Hippocampal formation (tissue), 2 donors: ENCODE measurements at regions not wholly inside any gene's neighbourhood (a gene's known extent, or its start where the extent isn't known, plus 50 kb on each side); places are given as distances from the start of the nearest gene placed in this dataset.
A peak's percentile ranks its signal among the peaks of the same experiment; 100 is the strongest.
"Not testable (repeated sequence)": the region's sequence is repeated elsewhere in the genome, so short reads cannot be mapped to it uniquely, and the experiment has no call there.

Experiments used
- DNase-seq, 2 donors: peaks; one replicate each; lab custom pipeline; 2025; lab: John Stamatoyannopoulos, UW

DNA sequence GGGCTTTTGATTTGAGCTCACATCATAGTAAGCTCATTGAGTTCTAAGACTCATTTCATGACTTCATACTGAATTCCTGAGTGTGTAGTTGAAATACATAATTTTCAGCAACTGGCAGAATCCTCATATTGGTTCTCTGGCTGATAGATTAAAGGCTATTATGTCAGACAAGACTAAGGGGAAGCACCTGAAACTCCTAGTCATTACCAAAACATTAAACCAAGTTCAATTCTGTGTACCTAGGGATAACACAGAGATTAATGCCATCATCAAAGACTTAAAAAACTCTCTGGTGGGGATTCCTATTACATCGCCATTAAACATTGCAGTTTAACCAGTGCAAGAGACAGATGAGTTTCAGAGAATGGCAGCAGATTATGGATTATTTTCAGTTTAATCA lies 339.1 kb downstream of the PTPRC start:
- DNase-seq, result no peak

DNA sequence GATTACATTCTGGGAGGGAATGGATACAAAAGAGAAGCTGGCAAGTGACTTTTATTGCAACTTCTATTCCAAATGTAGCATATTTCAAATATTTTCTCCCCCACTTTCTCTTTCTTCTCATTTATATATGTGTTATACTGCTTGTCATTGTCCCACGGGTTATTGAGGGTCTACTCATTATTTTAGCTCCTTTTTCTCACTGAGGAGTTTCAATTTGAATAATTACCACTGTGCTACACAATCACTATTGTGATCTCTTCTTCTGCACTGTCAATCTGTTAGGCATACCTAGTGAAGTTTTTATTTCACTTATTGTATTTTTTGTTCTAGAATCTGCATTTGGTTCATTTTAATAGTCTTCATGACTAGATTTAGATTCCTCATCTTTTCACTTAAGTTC lies 339.7 kb downstream of the PTPRC start:
- no peak for DNase-seq

DNA sequence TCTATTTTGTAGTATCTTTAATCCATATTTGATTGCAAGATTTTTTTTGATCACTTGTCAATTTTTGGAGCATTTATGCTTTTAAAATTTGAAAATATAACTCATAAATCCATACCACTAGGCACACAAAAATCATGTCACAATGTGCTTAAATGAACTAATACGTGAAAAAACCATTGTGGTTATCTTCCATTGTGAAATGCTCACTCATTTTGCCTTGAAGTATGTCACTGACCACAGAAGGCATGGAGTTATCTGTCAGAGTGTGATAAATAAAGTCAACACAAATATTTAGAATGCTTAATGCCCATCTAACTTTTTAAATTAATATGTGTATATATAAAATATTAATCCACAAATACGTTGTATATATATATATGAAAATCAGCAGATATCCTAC lies 347.2 kb downstream of the PTPRC start:
- DNase-seq, result no peak

DNA sequence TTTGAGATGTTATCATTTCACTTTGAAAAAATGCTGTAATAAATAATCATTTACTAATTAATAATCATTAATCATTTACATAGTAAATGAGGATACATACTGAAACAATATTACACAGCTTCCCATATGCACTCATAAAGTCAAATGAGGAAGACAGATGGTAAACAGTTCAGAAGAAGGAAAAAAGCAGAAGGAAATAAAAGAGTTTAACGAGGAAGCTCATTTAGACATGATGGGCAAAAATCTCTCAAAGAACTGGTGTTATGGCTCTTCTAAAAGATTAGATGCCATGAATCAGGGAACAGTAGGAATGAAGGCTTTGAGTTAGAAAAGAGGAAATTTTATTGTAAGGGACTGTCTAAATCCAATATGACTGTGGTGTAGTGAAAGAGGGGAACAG lies 347.6 kb downstream of the PTPRC start:
- no peak for DNase-seq

DNA sequence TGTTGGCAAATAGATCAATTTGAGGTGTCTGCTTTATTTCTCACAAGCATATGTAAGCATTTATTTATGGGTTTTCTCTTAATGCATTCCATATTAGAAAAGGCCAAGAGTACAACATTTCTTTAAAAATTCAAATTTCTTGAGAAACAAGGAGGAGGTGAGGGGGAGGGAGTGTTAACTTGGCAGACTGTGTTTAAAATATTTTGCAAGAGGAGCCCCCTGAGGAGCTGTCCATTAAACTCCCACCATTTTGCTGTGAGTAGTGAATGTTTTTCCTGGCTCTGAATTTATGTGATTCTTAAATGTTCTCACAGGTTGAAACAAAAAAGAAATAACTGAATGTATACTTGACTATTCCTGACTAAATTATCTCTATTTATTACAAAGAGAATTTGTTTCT lies 363.8 kb downstream of the PTPRC start:
- no peak for DNase-seq

DNA sequence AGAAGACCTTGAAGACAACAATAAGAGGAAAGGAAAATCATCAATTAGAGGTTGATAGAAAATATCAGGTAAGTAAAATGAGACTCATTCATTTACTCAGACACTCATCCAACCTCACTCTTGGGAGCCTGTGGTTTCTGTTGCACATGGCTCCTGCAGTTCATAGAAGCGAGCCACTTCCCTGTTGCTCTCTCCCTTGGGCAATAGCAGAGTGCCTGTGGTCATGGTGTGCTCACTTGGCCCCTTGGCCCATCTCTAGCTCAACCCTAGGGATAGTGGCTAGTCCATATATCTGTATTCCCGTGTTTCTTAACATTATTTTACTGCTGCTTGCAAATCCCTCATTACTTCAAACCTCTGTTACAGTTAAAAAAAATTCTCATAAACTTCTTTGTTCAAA lies 368.6 kb downstream of the PTPRC start:
- DNase-seq, result no peak

DNA sequence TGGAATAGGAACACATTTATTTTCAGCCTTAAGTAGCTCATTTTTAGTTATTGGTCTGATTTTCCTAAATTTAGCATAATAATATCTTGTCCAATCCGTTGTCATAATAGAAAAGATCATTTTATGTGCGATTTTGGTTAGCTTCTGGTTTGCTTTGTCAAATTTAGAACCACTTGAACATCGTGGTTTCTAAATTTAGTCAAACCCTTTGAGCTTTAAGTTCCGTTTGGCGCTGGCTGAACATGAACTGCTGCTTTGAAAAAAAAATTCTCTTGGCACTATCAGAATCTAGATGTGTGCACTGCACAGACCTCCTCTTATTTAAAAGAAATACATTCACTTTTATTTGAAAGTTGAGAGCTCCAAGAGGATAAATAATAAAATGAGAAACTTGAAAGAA lies 370.6 kb downstream of the PTPRC start:
- DNase-seq, result peak in 1 of 2 donors; percentile 32

DNA sequence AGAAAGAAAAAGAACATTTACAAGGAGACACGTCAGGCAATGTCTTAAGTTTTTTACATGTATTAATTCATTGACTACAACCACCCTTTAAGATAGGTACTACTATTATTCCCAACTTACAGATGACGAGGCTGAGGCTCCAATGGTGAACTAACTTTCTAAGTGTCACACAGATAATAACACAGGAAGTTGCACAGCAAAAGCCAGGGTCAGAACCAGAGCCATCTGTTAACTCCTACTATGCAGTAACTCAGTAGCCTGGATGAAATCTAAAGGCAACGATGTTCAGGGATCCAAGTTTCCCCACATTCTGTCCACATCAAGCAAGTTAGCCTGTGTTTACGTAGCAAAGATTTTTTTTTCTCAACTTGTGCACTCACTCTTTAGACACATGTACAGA lies 371.7 kb downstream of the PTPRC start:
- DNase-seq, result no peak

DNA sequence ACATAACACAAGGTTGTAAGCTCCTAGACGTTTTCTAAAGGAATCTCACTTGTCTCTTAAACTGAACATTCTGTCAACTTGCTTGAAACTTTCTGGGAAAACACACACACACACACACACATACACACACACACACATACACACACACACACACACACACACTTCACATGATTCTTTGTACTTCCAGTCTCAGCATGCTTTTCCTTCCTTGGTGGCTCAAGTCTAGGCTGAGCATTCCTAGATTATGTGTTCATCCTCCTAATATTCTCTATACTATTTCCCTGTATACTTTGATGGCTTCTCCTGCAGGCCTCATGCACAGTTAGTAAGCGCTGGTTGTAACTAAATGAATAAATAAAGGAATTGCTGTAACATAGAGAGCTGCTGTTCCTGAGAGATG lies 372.1 kb downstream of the PTPRC start:
- no peak for DNase-seq

DNA sequence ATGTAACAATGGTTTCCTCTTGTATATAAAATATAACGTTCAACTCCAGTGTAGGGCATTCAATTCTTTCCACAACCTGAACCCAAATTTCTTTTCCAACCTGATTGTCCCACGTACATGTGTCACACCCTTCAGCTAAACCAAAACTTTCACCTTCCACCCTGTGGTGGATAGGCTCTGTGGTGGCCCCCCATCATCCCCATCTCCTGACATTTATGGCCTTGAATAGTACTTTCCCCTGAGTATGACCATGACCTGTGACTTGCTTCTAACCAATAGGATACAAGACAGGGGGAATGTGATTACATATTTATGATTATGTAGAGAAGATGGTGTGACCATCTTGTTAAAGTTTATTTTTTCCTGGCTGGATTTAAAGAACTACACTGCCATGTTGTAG lies 377.0 kb downstream of the PTPRC start:
- DNase-seq, result no peak

DNA sequence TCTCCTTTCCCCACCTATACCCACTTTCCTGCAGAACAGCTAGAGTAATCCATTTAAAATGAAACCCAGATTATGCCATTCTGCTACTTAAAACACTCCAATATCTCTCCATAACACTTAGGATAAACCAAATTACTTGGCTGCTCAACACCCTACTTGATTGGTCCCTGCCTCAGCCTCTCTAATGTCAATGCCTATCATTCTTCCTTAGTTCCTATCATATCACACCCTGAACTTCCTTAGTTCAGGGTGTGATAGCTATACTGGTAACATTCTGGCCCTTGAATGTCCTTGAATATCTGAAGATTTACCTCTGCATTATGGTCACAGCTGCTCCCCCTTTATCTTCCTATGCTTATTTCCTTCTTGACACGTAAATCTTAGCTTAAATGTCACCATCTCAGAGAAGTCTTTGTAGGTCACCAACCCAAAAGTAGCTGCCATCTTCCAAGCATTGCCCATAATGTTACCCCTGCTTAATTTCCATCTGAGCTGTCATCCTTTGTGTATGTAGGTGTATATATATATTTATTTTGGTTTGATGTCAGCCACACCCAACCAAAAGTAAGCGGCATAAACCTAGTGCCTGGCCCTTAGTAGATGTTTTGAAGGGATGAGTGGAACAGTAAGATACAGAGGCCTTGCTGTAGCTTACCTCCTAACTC lies 379.8 kb downstream of the PTPRC start:
- no peak for DNase-seq

DNA sequence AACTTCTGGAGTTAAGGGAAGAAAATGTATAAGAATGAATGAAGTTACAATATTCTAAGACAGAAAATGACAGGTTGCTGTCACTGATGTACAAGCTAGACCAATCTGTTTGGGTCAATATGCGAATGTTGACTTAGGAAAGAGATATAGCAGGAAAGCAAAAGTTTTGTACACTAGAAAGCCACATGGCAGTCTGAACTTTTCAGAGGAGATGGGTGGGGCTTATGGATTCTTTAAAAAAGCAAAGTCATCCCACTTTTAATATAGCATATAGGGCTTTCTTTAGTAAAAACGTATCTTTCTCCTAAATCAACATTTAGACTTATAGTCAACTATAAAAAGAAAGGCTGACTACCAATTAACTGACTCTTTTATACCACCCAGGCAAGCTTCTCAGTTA lies 381.2 kb downstream of the PTPRC start:
- DNase-seq, result no peak

DNA sequence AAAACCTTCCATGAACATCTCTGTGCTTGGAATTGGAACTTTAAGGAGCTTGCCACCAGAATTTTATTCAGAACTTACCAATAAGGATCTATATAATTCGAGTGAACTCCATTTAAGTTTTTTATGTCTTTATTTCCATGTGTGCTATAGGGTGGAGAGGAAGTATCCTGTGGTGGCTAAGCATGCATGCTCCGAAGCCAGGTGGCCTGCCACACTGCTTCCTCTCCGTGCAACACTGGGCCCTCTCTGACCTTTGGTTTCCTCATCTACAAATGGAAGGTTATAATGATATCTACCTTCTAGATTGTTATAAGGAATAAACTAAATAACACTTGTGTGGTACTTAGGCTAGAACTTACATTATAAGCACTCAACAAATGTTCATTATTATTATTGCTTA lies 382.1 kb downstream of the PTPRC start:
- DNase-seq, result no peak

DNA sequence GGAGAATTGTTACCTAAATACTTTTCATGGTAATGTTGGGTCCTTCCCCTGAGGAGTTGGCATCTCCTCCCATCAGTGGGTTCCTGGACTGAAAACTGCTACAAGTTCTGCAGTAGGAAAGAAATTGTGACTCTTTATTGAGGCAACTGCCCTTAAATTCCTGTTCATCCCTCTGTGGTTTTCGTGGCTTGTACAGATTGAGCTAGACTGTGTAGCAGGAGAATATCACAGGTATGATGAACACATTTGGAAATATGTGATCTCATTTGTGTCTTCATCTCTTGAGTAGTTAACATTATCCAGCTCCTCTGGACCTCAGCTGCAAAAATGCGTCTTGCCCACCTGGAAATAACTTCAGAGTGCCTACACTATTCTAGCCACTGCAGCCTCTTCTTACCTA lies 390.6 kb downstream of the PTPRC start:
- no peak for DNase-seq

DNA sequence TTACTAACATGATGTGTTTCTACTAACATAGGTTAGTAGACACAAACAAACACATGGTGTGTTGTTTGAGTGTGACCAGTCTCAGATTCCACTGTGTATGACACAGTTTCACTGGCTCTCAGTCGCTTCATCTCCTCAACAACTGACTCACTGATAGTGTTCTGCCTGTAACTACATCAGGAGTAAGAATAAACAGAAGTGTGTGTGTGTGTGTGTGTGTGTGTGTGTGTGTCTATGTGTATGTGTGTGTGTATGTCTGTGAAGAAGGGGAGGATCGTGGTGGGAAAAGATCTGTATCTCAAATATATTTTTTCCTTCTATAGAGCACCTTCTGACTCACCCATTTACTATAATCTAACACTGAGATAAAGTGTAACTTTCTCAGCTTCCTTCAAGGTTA lies 391.0 kb downstream of the PTPRC start:
- DNase-seq, result no peak

DNA sequence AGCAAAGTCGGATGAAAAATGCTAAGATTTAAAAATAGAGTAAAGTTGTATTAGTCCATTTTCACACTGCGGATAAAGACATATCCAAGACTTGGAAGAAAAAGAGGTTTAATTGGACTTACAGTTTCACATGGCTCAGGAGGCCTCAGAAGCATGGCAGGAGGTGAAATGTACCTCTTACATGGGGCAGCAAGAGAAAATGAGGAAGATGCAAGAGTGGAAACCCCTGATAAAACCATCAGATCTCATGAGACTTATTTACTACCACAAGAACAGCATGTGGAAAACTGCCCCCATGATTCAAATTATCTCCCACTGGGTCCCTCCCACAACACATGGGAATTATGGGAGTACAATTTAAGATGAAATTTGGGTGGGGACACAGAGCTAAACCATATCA lies 391.7 kb downstream of the PTPRC start:
- DNase-seq, result not testable (repeated sequence)

DNA sequence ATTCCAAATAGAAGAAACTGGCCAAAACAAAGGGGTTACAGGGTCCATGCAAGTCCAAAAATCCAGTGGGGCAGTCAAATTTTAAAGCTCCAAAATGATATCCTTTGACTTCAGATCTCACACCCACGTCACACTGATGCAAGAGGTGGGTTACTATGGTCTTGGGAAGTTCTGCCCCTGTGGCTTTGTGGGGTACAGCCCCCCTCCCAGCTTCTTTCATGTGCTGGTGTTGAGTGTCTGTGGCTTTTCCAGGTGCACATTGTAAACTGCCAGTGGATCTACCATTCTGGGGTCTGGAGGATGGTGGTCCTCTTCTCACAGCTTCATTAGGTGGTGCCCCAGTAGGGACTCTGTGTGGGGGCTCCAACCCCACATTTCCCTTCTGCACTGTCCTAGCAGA lies 392.3 kb downstream of the PTPRC start:
- DNase-seq, result not testable (repeated sequence)

DNA sequence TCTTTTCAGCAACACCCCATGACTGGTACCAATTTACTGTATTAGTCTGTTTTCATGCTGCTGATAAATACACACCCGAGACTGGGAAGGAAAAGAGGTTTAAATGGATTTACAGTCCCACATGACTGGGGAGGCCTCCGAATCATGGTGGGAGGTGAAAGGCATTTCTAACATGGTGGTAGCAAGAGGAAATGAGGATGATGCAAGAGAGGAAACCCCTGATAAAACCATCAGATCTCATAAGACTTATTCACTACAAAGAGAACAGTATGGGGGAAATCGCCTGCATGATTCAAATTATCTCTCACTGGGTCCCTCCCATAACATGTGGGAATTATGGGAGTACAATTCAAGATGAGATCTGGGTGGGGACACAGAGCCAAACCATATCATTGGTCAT lies 393.6 kb downstream of the PTPRC start:
- DNase-seq, result not testable (repeated sequence)

DNA sequence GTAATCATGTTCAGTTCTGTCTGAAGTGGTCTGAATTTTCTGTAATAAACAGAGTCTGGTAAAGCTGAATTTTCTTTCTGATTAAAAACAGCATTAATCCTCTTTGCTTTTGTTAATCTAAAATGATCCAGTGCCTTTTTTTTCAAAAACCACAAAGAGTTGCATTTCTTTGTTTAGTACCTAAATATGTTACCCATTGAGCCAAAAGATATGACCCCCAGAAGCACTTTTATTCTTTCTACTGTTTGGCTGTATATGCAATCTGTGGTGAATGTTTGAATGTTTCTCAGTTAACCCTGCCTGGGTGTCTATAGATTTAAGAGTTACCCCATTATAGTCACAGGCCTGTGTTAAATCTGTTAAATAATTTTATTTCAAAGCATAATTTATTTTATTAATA lies 394.8 kb downstream of the PTPRC start:
- DNase-seq, result no peak

DNA sequence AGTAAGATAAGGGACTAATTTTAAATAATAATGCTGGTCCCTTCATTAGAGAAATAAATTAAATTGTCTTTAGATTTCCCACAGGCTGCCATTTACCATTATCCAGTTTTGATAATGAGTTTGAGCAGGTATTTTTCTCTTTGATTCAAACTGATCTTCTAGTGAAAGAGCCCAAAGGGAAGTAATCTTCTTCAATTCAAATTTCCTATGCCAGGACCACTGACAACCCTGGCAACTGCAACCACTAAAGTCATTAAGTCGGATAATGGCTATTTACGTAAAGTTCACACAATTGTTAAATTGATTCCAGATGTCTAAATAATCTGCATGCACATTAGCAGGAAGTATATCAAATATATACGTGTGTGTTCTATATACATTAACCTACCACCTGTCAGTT lies 399.3 kb downstream of the PTPRC start:
- DNase-seq, result no peak

DNA sequence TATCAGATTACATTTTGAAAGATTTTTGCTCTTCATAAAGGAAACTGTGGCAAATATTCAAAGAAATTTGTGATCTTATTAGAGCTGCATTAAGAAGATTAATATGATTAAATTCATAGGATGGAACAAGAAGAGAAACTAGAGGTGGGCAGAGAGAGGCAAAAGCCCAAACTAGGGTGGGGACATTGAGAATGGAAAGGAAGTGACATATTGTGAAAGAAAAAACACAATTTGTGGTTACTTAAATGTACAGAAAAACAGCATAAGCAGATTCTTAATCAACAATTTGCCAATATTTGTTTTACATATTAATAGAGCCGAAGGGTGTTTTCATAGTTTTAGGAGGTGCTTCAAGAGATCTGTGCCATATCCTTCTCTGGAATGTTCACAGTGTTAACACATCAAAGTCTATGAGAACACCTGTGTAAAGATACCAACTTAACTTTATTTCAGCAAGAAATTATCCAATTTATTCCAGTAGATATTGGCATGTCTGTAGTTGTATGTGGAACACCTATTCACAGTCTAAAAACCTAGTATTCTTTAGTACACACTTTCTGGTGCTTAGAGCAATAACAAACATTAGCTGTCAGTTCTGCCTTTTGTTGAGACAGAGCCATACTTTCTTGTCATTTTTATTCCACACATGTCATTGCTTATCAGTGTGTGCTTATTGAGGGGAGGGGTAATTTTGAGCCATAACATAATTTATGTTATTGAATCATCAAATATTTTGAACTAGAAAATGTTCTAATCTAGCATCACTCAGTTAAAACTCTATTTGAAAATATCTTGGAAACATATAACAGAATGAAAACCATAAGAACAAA lies 401.5 kb downstream of the PTPRC start:
- no peak for DNase-seq

DNA sequence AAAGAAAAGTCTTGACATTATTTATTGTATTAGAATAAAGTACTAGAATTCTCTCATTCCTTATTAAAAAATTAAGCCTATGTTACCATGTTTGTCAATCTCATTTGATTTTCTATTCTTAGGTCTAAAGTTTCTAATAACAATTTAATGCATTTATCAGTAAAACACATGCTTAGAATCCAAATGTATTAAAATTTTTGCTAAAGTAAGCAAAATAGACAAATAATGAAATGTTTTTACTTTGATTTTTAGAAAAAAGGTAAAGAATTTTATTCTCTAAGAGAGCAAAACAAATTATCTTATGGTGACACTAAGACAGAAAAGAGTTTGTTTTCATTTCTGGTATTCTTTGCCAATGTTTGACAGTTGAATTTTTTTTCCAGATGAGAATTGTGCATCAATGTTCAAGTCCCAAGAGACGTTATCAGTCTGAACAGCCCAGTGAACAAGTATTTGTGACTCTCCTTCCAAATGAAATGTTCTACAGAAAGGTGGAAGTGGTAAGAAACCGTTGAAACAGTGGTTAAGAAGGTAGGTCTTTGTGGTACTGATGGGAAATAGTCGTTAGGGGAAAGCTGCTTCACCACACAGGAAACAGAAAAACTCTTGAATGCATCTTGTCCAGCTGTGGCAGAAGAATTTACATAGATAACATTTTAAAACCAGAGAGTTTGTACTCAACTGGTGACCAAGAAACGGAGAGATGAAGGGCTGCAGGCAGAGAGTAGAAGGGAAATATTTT lies 402.5 kb downstream of the PTPRC start:
- DNase-seq, result no peak

DNA sequence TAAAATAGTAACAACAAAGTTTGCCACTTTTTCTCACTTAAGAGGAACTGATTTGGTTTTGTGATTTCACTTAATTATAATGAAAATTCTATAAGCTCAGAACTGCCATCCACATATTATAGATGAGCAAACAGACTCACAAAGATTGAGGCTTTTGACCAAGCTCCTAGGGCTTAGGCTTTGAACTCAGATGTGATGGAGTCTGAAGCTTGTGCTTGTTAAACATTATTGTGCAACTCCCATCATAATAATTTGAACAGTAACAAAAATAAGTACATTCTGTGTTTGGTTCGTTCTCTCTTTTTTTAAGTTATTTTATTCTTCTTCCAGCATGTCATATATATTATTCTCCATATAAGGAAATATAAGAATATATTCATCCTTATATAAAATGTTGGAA lies 403.4 kb downstream of the PTPRC start:
- DNase-seq, result no peak
